Medulla oblongata (tissue), 1 donor: ENCODE measurements at regions not wholly inside any gene's neighbourhood (a gene's known extent, or its start where the extent isn't known, plus 50 kb on each side); places are given as distances from the start of the nearest gene placed in this dataset.
A peak's percentile ranks its signal among the peaks of the same experiment; 100 is the strongest.

Experiments used
- DNase-seq: peaks from one replicate; pipeline ENCODE4 v3.0.0-alpha.2; 2015; ENCODE audit errors: extremely low spot score

DNA sequence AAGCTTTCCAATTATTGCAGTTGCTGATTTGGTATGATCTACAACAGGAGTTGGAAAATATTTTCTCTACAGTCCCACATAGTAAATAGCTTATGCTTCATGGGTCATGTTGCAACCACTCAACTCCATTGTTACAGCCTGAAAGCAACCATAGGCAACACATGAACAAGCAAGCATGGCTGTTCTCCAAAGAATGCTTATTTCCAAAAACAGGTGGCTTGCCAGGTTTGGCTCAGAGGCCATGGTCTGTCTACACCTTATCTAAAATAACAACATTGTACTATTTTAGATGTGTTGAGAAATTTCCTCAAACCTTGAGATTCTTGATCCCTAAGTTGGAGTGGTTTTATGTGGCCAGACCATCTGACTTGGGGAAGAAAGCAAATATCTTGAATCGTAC is 153.9 kb upstream of the MPPED2 start:
- no peak for DNase-seq

DNA sequence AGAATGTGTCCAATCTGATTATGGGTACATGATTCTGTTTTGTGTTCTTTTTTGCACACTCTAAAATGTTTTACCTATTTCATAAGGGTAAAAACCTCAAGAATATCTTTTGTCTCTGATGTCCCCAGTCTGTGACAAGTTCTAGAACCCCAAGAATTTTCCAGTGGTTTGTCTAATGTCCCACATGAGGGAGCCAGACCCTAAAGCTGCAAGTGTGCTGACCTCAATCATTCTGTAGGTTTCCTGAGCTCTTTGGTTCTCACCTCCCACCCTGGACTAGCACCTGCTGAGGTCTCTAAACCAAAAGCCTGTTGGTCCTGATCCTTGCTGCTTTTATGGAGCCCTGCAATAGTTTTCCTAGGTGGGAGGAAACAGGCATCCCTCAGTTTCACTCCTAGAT is 149.8 kb upstream of the MPPED2 start:
- no peak for DNase-seq

DNA sequence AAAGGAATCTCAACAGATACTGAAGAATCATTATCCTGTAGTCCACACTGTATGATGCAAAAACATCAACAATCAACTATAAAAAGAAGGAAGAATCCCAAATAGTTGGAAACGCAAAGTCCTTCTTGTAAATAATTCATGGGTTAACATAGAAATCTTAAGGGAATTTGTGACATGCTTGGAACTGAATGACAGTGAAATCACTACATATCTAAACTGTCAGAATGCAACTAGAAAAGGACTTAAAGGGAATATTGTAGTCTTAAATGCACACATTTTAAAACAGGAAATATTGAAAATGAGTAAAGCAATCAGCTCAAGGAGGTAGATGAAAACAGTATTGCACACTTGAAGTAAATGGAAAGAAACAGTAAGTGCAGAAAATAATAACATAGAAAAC is 147.6 kb upstream of the MPPED2 start:
- no peak for DNase-seq

DNA sequence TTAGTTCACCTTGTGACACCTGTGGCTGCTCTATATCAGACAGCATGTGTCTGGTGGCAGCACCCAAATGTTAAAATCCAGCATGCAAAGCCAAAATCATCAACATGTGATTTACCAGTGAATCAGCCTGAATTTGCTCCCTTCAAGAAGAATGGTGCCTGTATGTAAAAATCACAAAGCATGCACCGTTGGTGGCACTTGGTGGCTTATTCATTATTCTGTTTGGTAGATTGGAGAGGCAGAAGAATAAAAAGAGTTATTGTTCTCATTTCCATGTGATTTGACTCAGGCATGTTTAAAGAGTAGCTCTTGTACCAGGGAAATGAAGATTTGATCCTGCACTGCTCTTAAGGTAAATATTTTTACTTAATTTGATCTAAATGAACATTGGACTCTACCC is 143.9 kb upstream of the MPPED2 start:
- peak; percentile 7 for DNase-seq

DNA sequence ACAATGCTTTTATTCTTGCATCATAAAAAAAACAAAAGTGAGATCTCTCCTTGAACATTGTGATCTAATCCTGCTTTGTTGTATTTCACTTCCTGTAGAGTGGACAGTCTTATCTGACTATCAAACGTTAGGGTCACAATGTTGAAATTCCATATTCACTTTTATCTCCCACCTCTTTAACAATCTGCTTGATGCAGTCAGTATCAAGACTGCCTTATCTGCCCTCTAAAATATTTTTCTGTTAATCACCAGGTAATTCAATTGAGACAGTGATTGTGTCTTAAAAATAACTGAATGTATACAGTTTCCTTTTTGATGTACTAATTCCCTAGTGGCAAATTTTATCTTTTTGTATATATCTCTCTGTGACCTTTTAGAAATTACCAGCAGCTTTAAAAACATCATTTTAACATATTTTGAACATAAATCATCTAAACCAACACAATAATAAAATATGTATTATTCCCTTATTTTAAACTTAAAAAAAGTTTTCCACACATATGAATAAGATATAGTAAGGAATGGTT is 143.1 kb upstream of the MPPED2 start:
- DNase-seq = no peak

DNA sequence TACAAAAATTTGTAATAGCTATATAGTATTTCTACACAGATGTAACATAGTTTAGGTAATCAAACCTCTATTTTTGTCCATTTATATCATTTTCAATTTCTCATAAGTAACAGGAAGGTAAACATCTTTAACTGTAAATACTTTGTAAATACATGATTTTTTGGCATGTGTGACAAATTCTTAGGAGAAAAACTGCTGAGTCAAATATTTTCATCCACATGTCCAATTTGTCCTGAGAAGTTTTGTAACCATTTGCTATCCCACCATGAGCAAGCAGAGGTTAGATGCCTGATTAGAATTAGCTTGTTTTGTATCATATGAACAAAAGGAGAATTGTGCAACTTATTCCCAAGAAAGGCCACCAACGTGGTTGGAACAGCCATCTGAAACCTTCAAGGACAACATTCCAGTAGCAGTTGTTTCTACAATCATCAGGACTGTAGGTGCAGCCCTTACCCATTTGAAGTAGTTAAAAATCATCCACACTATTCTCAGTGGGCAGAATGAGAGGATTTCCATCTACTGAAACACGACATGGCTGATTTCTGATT is 139.6 kb upstream of the MPPED2 start:
- DNase-seq = no peak

DNA sequence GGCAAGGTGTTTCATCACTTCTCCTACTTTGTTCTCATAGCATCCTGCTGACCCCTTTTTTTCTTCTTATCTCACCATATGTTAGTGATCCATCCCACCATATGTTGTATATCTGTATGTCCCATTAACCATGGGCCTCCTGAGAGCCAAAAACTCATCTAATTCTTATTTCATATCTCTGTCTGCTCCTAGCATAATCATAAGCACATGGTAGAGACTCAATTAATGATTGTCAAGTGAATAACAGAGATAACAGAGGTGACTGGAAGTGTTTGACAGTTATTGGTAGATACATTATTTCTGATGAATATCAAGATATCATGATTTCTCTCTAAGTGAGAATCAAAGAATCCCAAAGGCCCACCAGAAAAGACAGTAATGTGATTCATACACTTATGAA is 138.1 kb upstream of the MPPED2 start:
- DNase-seq = no peak

DNA sequence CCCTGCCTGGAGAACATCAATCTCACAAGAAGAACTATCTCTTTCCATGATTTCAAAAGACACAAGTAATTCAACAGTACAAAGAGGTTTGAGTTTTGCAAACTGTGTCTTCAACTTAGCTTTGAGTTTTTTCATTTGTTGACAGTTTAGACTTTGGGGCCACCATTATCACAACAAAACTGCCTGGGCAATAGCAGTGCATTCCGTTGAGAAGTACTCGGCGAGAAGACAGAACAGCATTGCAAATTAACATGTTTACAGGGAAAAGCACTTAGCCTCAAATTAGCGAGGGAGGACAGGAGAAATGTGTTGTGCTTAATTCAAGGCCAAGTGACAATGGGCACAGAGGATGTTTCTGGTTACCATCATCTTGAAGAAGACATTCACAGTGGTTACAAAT is 133.2 kb upstream of the MPPED2 start:
- no peak for DNase-seq

DNA sequence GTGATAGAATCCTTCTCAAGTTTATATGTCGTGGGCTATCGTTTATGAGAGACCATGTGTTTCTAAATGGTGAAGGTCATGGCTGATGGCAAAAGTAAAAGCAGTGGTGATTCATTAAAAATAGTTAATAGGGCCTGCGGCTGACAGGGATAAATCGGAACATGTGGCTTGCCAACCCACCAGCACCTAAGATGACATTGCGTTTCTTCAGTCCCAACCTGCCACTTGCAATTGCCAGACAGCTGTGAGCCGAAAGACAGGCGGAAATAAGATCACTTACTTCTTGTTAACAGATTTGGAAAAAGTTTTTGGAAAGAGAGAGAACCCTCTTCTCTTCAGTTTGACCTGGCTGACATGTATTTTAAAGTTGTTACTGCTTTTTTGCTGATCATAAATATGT is 131.5 kb upstream of the MPPED2 start:
- no peak for DNase-seq

DNA sequence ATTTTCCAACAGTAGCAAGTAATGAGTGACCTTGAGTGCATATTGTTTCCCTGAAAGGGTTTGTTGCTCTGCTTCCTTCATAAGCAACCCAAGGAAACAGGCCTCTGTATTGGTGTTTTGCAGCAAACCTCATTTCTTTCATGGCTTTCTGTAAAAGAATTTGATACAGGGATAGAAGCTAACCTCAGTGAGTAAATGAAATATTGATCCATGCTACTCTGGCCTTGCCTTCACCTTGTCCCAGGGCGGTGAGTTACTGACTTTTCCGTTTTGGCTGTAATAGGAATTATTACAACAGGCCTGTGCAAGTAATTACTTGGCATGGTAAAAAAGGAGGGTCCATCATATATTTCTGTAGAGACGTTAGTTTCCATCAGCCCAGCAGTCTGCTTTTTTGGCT is 130.9 kb upstream of the MPPED2 start:
- DNase-seq = no peak

DNA sequence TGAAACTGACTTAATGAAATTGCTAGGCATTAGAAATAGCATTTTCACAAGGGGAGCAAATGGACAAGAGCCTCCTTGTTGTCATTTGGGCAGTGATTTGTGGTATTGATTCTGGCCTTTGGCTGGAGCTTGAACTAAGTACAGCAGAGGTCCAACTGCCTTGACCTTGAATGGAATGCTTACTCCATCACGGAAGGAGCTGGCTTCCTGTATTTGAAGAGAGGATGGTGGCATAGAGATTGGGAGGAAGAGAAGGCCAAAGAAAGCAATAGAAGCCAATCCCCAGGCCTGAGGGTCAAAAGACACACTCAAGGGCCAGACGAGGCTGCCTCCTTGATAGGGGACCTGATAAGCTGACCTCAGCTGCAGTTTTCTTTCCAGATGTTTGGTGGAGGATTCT is 126.6 kb upstream of the MPPED2 start:
- DNase-seq = no peak

DNA sequence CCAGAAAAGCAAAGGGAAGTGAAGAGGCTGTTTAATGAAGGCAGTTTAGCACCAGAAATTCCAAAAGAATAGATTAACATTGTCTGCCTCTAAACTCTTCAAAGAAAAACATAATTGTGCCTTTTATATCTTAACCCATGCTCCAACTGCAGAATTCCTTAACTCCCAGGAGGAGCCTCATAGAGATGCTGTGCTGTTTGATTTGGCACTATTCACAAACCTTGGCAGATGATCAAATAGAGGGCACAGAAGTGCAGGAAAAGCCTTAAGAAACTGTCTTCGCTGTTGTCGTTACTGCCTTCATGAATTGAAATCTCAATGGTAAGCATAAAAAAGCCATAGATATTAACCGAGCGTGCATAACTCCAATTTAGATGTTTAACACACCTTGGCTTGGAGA is 124.1 kb upstream of the MPPED2 start:
- peak; percentile 23 for DNase-seq

DNA sequence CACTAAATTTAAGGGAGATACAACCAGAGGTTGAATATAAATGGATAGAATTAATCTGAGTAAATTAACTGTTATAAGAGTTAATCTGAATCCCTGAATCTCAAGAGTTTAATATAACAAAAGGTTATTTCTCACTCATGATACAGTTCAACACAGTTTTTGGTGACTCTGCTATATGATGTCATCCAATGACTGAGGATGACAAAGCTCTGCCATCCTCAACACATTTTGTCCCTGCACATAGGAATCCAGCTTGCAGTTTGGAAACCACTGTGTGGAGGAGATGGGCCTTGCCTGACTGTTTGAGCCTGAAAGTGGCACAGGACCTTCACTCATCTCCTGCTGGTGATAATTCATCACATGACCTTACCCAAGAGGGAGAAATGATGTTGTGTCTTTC is 121.0 kb upstream of the MPPED2 start:
- DNase-seq = no peak

DNA sequence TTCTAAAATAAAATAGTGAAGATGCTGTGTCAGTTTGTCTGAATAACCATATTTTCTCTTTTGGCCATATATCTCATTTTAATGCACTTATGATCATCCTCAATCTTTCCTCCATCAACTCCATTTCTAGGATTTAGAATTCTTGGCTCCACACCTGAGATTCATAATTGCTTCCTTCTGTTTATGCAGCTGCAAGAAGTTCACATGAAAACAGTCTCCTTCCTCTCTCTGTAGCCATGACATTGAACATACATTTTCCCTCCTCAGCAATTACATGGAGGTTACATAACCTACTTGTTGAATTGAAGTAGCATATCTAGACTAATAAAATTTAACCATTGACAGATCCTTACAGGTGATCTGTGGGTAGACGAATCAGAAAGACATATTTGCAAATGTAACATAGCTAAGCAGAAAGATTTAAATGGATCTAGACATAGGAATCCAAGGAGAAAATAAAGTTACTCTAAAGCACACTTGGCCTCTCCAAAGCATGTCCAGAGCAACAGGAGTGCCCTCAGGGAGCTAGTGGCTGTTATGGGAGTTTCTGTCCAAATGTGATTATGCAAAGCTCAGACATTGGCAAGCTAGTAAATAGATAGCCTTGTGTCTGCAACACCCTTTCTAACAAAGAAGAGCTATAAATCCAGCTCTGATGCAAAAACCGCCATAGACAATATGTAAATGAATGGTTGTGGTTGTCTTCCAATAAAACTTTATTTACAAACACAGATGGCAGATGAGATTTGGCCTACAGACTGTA is 119.9 kb upstream of the MPPED2 start:
- no peak for DNase-seq

DNA sequence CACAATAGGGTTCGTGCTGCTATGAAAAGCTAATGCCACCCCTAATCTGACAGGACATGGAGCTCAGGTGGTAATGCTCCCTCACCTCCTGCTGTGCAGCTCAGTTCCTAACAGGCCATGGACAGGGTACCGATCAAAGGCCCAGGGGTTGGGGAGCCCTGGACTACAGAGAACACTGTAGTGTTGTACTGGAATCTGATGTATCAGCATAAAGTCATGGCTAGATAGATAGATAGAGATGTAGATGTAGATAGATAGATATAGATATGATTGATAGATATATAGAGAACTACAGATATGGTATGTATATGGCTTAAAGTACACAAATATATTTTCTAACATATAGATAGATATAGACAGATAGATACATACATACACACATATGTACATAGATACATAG is 112.3 kb upstream of the MPPED2 start:
- no peak for DNase-seq

DNA sequence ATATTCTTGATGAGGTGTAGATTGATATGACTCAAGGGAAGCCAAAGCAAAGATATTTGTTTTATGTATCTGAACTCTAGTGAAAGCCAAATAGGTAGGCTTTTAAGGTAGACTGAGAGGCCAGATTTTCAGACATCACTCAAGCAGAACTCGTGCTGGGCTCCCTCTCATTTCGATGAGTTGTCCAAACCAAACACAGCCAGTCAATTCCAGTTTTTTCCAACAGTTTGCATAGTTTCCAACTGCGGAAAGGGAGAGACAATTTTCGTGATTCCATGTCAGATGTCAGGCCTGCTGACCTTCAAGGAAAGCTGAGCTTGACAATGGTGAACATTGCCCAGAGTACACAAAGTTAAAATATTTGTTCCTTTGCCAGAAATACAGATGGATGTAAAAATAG is 110.9 kb upstream of the MPPED2 start:
- DNase-seq = no peak

DNA sequence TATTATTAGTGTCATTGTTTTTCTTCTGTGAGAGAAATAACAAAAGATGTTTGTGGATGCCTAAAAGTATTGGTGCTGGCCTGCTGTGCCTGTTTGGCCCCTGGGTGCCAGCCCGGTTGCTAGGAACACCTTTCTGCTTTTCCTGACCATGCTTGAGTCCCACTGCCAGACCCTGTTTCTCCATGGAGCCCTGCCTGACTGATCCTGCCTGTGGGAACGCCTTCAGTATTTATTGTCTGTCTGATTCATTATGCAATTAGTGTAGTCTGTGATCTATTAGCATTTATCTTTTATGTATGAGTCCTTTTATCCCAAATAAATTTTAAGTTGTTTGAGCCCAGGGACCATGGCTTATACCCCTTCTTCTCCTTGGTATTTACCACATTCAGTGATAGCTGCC is 98.6 kb upstream of the MPPED2 start:
- no peak for DNase-seq

DNA sequence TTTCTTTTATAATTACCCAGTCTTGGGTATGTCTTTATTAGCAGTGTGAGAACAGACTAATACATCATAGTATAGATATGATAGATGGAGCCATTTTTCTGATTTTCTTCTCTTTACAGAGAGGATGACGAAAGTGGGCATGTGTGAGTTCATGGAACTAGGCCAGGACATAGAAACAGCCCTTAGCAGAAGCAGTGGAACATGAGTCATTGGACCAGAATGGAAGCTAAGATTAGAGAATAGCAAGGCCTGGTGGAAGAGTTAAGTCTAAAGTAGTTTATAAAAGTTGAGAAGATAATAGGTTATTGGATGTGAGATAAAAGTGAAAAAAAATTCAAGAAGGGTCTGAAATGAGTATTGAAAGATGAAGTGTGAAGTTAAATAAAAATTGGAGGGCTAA is 97.0 kb upstream of the MPPED2 start:
- no peak for DNase-seq

DNA sequence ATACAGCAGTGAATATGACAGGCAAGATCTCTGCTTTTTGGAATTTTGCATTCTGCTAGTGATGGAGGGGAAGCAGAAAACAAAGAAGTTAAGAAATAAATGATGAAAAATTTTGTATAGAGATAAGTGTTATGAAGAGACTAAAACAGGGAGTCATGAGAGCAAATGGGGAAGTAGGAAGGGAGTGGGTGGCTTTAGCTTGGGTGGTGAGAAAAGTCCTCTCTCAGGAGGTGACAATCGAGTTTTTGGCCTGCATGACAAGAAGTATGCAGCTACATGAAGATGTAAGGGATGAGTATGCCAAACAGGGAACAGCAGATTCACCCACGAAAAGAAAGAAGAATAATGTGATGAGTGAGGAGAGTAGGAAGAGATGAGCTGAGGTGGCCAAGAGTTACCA is 80.7 kb upstream of the MPPED2 start:
- DNase-seq = no peak

DNA sequence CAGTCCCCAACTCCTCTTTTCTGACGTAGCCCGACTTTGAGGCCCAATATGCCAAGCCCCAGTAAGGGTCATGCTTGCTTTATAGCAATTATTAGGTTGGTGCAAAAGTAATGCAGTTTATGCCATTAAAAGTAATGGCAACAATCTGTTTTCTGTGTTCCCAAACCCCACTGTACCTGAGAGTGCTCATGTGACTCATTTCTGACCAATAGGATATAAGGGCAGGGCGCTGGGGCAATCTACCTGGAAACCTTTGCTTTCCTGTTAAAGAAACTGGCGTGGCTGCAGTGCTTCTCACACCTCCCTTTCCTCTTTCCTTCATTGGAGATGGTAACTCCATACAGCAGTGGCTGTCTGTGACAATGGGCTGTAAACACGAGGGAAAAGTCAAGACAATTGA is 78.9 kb upstream of the MPPED2 start:
- no peak for DNase-seq

DNA sequence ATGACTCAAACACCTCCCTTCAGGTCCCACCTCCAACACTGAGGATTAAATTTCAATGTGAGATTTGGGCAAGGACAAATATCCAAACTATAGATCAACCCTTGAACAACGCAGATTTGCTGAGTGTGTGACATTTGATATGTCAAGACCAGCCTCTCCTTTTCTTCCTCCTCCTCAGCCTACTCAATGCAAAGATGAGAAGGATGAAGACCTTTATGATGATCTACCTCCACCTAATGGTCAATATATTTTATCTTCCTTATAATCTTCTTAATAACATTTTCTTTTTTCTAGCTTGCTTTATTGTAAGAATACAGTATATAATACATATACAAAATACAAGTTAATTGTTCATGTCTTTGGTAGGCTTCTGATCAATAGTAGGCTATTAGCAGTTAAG is 67.5 kb upstream of the MPPED2 start:
- no peak for DNase-seq

DNA sequence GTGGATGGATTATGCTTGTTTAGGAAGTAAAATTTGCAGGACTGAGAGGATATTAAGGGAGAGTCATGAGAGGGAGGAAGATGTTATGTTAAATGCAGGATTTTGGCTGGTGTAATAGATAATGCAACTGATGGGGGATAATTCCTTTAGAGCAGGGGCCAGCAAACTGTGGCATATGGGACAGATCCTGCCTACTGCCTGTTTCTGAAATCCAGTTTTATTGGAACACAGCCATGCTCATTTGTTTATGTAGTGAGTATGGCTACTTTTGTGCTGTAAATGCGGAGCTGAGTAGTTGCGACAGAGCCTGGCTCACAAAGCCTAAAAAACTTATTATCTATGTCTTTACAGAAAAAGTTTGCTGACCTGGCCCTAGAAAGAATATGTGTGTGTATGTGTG is 66.6 kb upstream of the MPPED2 start:
- DNase-seq = no peak

DNA sequence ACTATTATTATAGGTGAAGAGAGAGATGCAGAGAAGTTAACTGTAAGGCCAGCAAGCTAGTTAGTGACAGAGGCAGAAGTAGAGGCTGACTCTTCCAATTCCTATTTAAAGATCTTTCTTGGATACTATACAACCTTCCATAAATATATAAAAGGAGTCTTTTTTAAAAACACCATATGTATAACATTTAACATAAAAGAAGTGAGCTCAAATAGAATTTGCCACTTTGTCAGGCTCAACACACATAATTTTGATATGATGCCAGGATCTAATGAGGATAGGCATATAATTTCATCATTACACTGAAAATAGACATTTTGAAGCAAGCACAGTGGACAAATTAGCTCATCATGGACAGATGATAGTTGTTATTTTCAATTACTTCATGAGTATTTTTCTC is 64.1 kb upstream of the MPPED2 start:
- no peak for DNase-seq
